Umbilical cord (tissue), 1 donor: ENCODE measurements at regions not wholly inside any gene's neighbourhood (a gene's known extent, or its start where the extent isn't known, plus 50 kb on each side); places are given as distances from the start of the nearest gene placed in this dataset.

Source experiments
- DNase-seq: peaks from one replicate; pipeline ENCODE4 v3.0.0-alpha.2; 2015; ENCODE audit warnings: low spot score

- no peak for DNase-seq
Observed at GRCh38 chr2:126385983-126386382, 270.0 kb upstream of the GYPC start.

- no peak for DNase-seq
Observed at GRCh38 chr2:126389446-126389845, 266.5 kb upstream of the GYPC start.

GRCh38 chr2:126392889-126393288 lies 263.1 kb upstream of the GYPC start:
- DNase-seq = no peak

GRCh38 chr2:126399001-126399400 lies 257.0 kb upstream of the GYPC start:
- DNase-seq = no peak

- DNase-seq = no peak
Observed at GRCh38 chr2:126403039-126403628, 252.8 kb upstream of the GYPC start.

- DNase-seq = no peak
Observed at GRCh38 chr2:126406267-126406666, 249.7 kb upstream of the GYPC start.

GRCh38 chr2:126408671-126409070 lies 247.3 kb upstream of the GYPC start:
- no peak for DNase-seq

GRCh38 chr2:126409850-126410249 lies 246.1 kb upstream of the GYPC start:
- no peak for DNase-seq

- DNase-seq = no peak
Observed at GRCh38 chr2:126413079-126413478, 242.9 kb upstream of the GYPC start.

- no peak for DNase-seq
Observed at GRCh38 chr2:126419403-126419802, 236.6 kb upstream of the GYPC start.

- DNase-seq = no peak
Observed at GRCh38 chr2:126425943-126426342, 230.0 kb upstream of the GYPC start.

GRCh38 chr2:126429103-126429502 lies 226.9 kb upstream of the GYPC start:
- no peak for DNase-seq

GRCh38 chr2:126431136-126431535 lies 224.8 kb upstream of the GYPC start:
- DNase-seq = no peak

GRCh38 chr2:126436411-126436810 lies 219.5 kb upstream of the GYPC start:
- DNase-seq = no peak

GRCh38 chr2:126437016-126437415 lies 218.9 kb upstream of the GYPC start:
- no peak for DNase-seq

GRCh38 chr2:126444512-126444911 lies 211.4 kb upstream of the GYPC start:
- DNase-seq = no peak

GRCh38 chr2:126446106-126446695 lies 209.8 kb upstream of the GYPC start:
- no peak for DNase-seq

- no peak for DNase-seq
Observed at GRCh38 chr2:126448611-126449010, 207.3 kb upstream of the GYPC start.

- DNase-seq = no peak
Observed at GRCh38 chr2:126449677-126450076, 206.3 kb upstream of the GYPC start.

- DNase-seq = no peak
Observed at GRCh38 chr2:126463892-126464674, 191.9 kb upstream of the GYPC start.

- DNase-seq = no peak
Observed at GRCh38 chr2:126467367-126468054, 188.4 kb upstream of the GYPC start.

- DNase-seq = no peak
Observed at GRCh38 chr2:126475031-126475430, 180.9 kb upstream of the GYPC start.

GRCh38 chr2:126476691-126477090 lies 179.3 kb upstream of the GYPC start:
- no peak for DNase-seq
